ENCODE measurements at regions not wholly inside any gene's neighbourhood (a gene's known extent, or its start where the extent isn't known, plus 50 kb on each side); places are given as distances from the start of the nearest gene placed in this dataset.

- WGBS, 2 donors: 70 to 80% methylated on average over 5 of the region's 5 CpGs
These were observed 268.3 kb upstream of the PROX1 start for GRCh38 chr1:213719462-213719861.

GRCh38 chr1:213720032-213720431, 267.7 kb upstream of the PROX1 start:
- TF ChIP-seq POLR2A (IDR thresholded peaks at IDR 0.05): no peak
- TF ChIP-seq CTCF (IDR thresholded peaks at IDR 0.05): no peak
- DNase-seq (ENCODE audit: low spot score in 2 of 2): no peak
- H3K4me3 ChIP-seq (ENCODE audit: low read depth, poor library complexity, severe bottlenecking): no peak overlapping the region
- intact Hi-C loops (cut with DNase I; ENCODE audit: low total_unique reads): no loop called here
- 29 to 41% methylated on average over 5 of the region's 5 CpGs for WGBS, 2 donors

More at GRCh38 chr1:213719462-213719861, 268.3 kb upstream of the PROX1 start:
- TF ChIP-seq POLR2A (IDR thresholded peaks at IDR 0.05) (no peak), CTCF (IDR thresholded peaks at IDR 0.05) (no peak)
- no peak for DNase-seq (ENCODE audit: low spot score in 2 of 2)
- no peak overlapping the region for H3K4me3 ChIP-seq (ENCODE audit: low read depth, poor library complexity, severe bottlenecking)
- intact Hi-C loops (cut with DNase I; ENCODE audit: low total_unique reads): no loop called here

GRCh38 chr1:213723187-213723586, 264.6 kb upstream of the PROX1 start:
- 70 to 79% methylated on average over 2 of the region's 2 CpGs for WGBS, 2 donors
- intact Hi-C loops (cut with DNase I; ENCODE audit: low total_unique reads): no loop called here
- DNase-seq (ENCODE audit: low spot score in 2 of 2): no peak
- TF ChIP-seq POLR2A (IDR thresholded peaks at IDR 0.05): no peak
- TF ChIP-seq CTCF (IDR thresholded peaks at IDR 0.05): no peak
- H3K4me3 ChIP-seq (ENCODE audit: low read depth, poor library complexity, severe bottlenecking): no peak overlapping the region

GRCh38 chr1:213724640-213725536, 262.9 kb upstream of the PROX1 start:
- DNase-seq (ENCODE audit: low spot score in 2 of 2): peak in 1 of 2 donors; percentile 37
- TF ChIP-seq POLR2A (IDR thresholded peaks at IDR 0.05) (no peak), CTCF (IDR thresholded peaks at IDR 0.05) (no peak)
- 12 to 21% methylated on average over 14 of the region's 14 CpGs for WGBS, 2 donors
- H3K4me3 ChIP-seq (ENCODE audit: low read depth, poor library complexity, severe bottlenecking): no peak overlapping the region
- intact Hi-C loops (cut with DNase I; ENCODE audit: low total_unique reads): no loop called here

- 90% methylated on average over 20 of the region's 20 CpGs for WGBS, 2 donors
- intact Hi-C loops (cut with DNase I; ENCODE audit: low total_unique reads): no loop called here
These were observed 259.8 kb upstream of the PROX1 start for GRCh38 chr1:213727853-213728592.

More at GRCh38 chr1:213727853-213728592, 259.8 kb upstream of the PROX1 start:
- no peak for TF ChIP-seq CTCF (IDR thresholded peaks at IDR 0.05)
- no peak for TF ChIP-seq POLR2A (IDR thresholded peaks at IDR 0.05)
- no peak overlapping the region for H3K4me3 ChIP-seq (ENCODE audit: low read depth, poor library complexity, severe bottlenecking)
- DNase-seq (ENCODE audit: low spot score in 2 of 2): no peak

Measured in lower leg skin (tissue), 4 donors.